Glutamatergic neuron (in vitro differentiated cells): ENCODE measurements at regions not wholly inside any gene's neighbourhood (a gene's known extent, or its start where the extent isn't known, plus 50 kb on each side); places are given as distances from the start of the nearest gene placed in this dataset.

Source experiments
- DNase-seq: peaks from one replicate; pipeline ENCODE4 v3.0.0; 2022
- H3K27ac Mint-ChIP-seq: one replicate; pipeline ENCODE4 v1.8.0; 2020; ENCODE audit warnings: mild to moderate bottlenecking, mixed read lengths, inconsistent platforms; ENCODE audit not compliant: unreplicated experiment
- H3K27me3 Mint-ChIP-seq: one replicate; pipeline ENCODE4 v1.8.0; 2020; ENCODE audit warnings: mild to moderate bottlenecking, moderate library complexity, mixed read lengths, inconsistent platforms; ENCODE audit not compliant: unreplicated experiment
- H3K36me3 Mint-ChIP-seq: one replicate; pipeline ENCODE4 v1.8.0; 2020; ENCODE audit warnings: mild to moderate bottlenecking, mixed read lengths, inconsistent platforms; ENCODE audit not compliant: unreplicated experiment
- H3K4me1 Mint-ChIP-seq: one replicate; pipeline ENCODE4 v1.8.0; 2020; ENCODE audit warnings: mild to moderate bottlenecking, low read depth, mixed read lengths, inconsistent platforms; ENCODE audit not compliant: unreplicated experiment
- H3K4me3 Mint-ChIP-seq: one replicate; pipeline ENCODE4 v1.8.0; 2020; ENCODE audit warnings: mild to moderate bottlenecking, mixed read lengths, inconsistent platforms; ENCODE audit not compliant: unreplicated experiment
- H3K9me3 Mint-ChIP-seq: one replicate; pipeline ENCODE4 v1.8.0; 2020; ENCODE audit warnings: mild to moderate bottlenecking, moderate library complexity, mixed read lengths, inconsistent platforms; ENCODE audit not compliant: unreplicated experiment
- CTCF ChIP-seq: fragments of 200-600 bp; sonication (generic); IDR thresholded peaks from one replicate; pipeline ENCODE4 v1.5.0; 2021; ENCODE audit not compliant: partially characterized antibody, unreplicated experiment

- H3K4me1 Mint-ChIP-seq, result no peaks in the 10 kb centered on the region
- no peak for TF ChIP-seq CTCF
- no peak overlapping the region for H3K27ac Mint-ChIP-seq
- H3K27me3 Mint-ChIP-seq, result peaks cover 3% of the 10 kb centered on the region
- no peak for DNase-seq
- peaks cover 3% of the 10 kb centered on the region for H3K36me3 Mint-ChIP-seq
- H3K9me3 Mint-ChIP-seq, result peaks cover 2% of the 10 kb centered on the region
- no peak overlapping the region for H3K4me3 Mint-ChIP-seq
These were observed 96.8 kb downstream of the TUSC7 start for GRCh38 chr3:116806351-116806750.

GRCh38 chr3:116808725-116809124 is 99.1 kb downstream of the TUSC7 start:
- H3K36me3 Mint-ChIP-seq, result no peaks in the 10 kb centered on the region
- no peak for DNase-seq
- peaks cover 5% of the 10 kb centered on the region for H3K4me1 Mint-ChIP-seq
- no peak overlapping the region for H3K4me3 Mint-ChIP-seq
- no peak overlapping the region for H3K27ac Mint-ChIP-seq
- peaks cover 3% of the 10 kb centered on the region for H3K27me3 Mint-ChIP-seq
- no peak for TF ChIP-seq CTCF
- peaks cover 2% of the 10 kb centered on the region for H3K9me3 Mint-ChIP-seq

GRCh38 chr3:116809208-116809607 is 99.6 kb downstream of the TUSC7 start:
- TF ChIP-seq CTCF, result no peak
- no peak overlapping the region for H3K4me3 Mint-ChIP-seq
- peaks cover 3% of the 10 kb centered on the region for H3K27me3 Mint-ChIP-seq
- no peak for DNase-seq
- H3K27ac Mint-ChIP-seq, result no peak overlapping the region
- H3K4me1 Mint-ChIP-seq, result peaks cover 8% of the 10 kb centered on the region
- H3K9me3 Mint-ChIP-seq, result peaks cover 2% of the 10 kb centered on the region
- H3K36me3 Mint-ChIP-seq, result no peaks in the 10 kb centered on the region

- Mint-ChIP-seq H3K27me3 (peaks cover 4% of the 10 kb centered on the region), H3K9me3 (peaks cover 2% of the 10 kb centered on the region), H3K36me3 (no peaks in the 10 kb centered on the region), H3K4me3 (no peak overlapping the region), H3K4me1 (peaks cover 27% of the 10 kb centered on the region), H3K27ac (no peak overlapping the region)
- no peak for DNase-seq
- no peak for TF ChIP-seq CTCF
These were observed 102.2 kb downstream of the TUSC7 start for GRCh38 chr3:116811754-116812153.

- no peak overlapping the region for H3K27ac Mint-ChIP-seq
- H3K4me3 Mint-ChIP-seq, result no peak overlapping the region
- TF ChIP-seq CTCF, result no peak
- H3K27me3 Mint-ChIP-seq, result peaks cover 2% of the 10 kb centered on the region
- no peak for DNase-seq
- peaks cover 34% of the 10 kb centered on the region for H3K4me1 Mint-ChIP-seq
- H3K9me3 Mint-ChIP-seq, result peaks cover 4% of the 10 kb centered on the region
- H3K36me3 Mint-ChIP-seq, result no peaks in the 10 kb centered on the region
These were observed 103.4 kb downstream of the TUSC7 start for GRCh38 chr3:116812949-116813348.
